ENCODE measurements at regions not wholly inside any gene's neighbourhood (a gene's known extent, or its start where the extent isn't known, plus 50 kb on each side); places are given as distances from the start of the nearest gene placed in this dataset.

DNA sequence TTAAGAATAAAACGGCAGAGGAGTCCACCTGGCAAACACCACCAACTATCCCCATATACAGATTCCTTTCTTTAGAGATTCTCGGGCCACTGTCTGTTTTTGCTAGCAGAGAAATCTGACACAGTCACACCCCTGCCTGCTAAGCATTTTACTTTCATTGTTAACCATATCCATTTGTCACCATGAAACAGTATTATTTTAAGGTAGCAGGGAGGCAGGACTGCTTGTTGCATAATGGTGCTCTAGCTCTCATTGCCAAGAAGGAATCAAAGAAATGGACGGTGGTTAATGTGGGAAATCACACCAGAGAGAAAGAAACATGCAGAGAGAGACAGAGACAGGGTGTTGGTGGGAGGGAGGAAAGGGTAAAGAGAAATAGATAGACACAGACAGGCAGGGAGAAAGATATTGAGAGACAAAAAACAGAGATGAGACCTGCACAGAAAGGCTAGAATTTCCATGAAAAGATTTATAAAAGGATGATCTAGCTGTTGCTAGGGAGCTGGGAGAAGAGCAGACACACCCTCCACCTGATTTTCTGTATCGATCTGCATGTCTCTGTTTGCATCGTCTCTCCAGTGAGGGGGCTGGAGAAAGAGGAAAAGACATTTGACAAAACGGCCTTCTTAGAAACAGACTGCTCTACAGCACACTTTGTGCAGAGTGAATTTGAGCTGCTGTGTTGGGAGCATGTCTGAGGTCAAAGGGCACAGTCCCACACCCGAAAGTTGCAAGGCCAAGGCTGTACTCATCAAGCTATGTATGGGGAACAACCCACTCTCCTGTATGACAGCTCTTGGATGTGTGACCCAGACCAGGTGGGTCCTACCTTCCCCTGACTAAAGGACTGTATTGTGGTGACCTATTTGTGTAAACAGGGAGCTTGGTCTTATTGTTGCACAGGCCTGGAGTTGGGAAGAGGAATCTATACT lies 303.1 kb downstream of the FZD1 start:
- Histone ChIP-seq H3K27ac (ENCODE audit: low read length) (no peak overlapping the region), H3K9me3 (ENCODE audit: low read length) (no peaks in the 10 kb centered on the region), H3K79me2 (ENCODE audit: low read length) (no peaks in the 10 kb centered on the region), H3K4me3 (ENCODE audit: low read length) (no peak overlapping the region), H2AFZ (ENCODE audit: low read length) (no peak overlapping the region), H3K4me2 (ENCODE audit: low read length) (no peak overlapping the region), H3K4me1 (ENCODE audit: insufficient read depth, low read length) (no peaks in the 10 kb centered on the region), H3K36me3 (ENCODE audit: low read depth, low read length) (no peaks in the 10 kb centered on the region), H3K27me3 (ENCODE audit: low read length) (no peaks in the 10 kb centered on the region), H4K20me1 (ENCODE audit: low read length) (no peaks in the 10 kb centered on the region), H3K9ac (ENCODE audit: low read length) (no peak overlapping the region), H3F3A (ENCODE audit: low read length, unreplicated experiment) (no peaks in the 10 kb centered on the region), H3K9me2 (replicated peaks; ENCODE audit: low read length) (no peaks in the 10 kb centered on the region)
- BruUV-seq (replicated peaks): no TSS peak
- POLR2A ChIA-PET (ENCODE audit: unreplicated experiment): interaction anchor here (0.6 kb wide), 1 partner anchor 28 kb away, joined by 3 read pairs; no protein-coding TSS in a partner anchor
- intact Hi-C loops (cut with micrococcal nuclease): no loop called here
- DNase-seq (no peak), ATAC-seq (no peak)
- no peak for TF ChIP-seq EZH2 (IDR thresholded peaks at IDR 0.05; ENCODE audit: low read length, unreplicated experiment)
- CTCF ChIA-PET: interaction anchor here (0.5 kb wide), 1 partner anchor 10 kb away, joined by 3 read pairs; no protein-coding TSS in a partner anchor

DNA sequence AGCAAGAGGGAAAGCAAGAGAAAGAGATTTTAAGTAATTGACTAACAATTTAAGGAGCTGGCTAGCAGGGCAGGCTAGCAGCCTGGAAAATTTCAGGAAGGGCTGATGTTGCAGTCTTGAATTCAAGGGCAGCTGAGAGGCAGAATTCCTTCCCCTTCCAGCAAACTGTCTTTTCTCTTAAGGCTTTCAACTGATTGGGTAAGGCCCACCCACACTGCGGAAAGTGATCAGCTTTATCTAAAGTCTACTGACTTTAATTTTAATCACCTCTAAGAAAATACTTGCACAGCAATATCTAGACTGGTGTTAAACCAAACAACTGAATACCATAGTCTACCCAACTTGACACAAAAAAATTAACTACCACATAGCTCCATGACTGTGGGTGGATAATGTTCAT lies 303.9 kb downstream of the FZD1 start:
- Histone ChIP-seq H3K4me2 (ENCODE audit: low read length) (no peak overlapping the region), H2AFZ (ENCODE audit: low read length) (no peak overlapping the region), H3K9me3 (ENCODE audit: low read length) (no peaks in the 10 kb centered on the region), H3K36me3 (ENCODE audit: low read depth, low read length) (no peaks in the 10 kb centered on the region), H3K27ac (ENCODE audit: low read length) (no peak overlapping the region), H3K79me2 (ENCODE audit: low read length) (no peaks in the 10 kb centered on the region), H3K9ac (ENCODE audit: low read length) (no peak overlapping the region), H3K4me1 (ENCODE audit: insufficient read depth, low read length) (no peaks in the 10 kb centered on the region), H3K4me3 (ENCODE audit: low read length) (no peak overlapping the region), H3F3A (ENCODE audit: low read length, unreplicated experiment) (no peaks in the 10 kb centered on the region), H3K9me2 (replicated peaks; ENCODE audit: low read length) (no peaks in the 10 kb centered on the region), H3K27me3 (ENCODE audit: low read length) (no peaks in the 10 kb centered on the region), H4K20me1 (ENCODE audit: low read length) (no peaks in the 10 kb centered on the region)
- BruUV-seq (replicated peaks): no TSS peak
- ATAC-seq: no peak
- no peak for DNase-seq
- TF ChIP-seq EZH2 (IDR thresholded peaks at IDR 0.05; ENCODE audit: low read length, unreplicated experiment) (no peak), EZH2phosphoT487 (IDR thresholded peaks at IDR 0.05; ENCODE audit: borderline replicate concordance, low read length) (no peak)
- TF ChIP-seq, protein P1, sequence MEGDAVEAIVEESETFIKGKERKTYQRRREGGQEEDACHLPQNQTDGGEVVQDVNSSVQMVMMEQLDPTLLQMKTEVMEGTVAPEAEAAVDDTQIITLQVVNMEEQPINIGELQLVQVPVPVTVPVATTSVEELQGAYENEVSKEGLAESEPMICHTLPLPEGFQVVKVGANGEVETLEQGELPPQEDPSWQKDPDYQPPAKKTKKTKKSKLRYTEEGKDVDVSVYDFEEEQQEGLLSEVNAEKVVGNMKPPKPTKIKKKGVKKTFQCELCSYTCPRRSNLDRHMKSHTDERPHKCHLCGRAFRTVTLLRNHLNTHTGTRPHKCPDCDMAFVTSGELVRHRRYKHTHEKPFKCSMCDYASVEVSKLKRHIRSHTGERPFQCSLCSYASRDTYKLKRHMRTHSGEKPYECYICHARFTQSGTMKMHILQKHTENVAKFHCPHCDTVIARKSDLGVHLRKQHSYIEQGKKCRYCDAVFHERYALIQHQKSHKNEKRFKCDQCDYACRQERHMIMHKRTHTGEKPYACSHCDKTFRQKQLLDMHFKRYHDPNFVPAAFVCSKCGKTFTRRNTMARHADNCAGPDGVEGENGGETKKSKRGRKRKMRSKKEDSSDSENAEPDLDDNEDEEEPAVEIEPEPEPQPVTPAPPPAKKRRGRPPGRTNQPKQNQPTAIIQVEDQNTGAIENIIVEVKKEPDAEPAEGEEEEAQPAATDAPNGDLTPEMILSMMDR (conservative IDR thresholded peaks at IDR 0.05; ENCODE audit: low read depth, low read length): no peak
- intact Hi-C loops (cut with micrococcal nuclease): no loop called here
- ChIA-PET POLR2A (ENCODE audit: unreplicated experiment) (no interaction called here), CTCF (no interaction called here)

DNA sequence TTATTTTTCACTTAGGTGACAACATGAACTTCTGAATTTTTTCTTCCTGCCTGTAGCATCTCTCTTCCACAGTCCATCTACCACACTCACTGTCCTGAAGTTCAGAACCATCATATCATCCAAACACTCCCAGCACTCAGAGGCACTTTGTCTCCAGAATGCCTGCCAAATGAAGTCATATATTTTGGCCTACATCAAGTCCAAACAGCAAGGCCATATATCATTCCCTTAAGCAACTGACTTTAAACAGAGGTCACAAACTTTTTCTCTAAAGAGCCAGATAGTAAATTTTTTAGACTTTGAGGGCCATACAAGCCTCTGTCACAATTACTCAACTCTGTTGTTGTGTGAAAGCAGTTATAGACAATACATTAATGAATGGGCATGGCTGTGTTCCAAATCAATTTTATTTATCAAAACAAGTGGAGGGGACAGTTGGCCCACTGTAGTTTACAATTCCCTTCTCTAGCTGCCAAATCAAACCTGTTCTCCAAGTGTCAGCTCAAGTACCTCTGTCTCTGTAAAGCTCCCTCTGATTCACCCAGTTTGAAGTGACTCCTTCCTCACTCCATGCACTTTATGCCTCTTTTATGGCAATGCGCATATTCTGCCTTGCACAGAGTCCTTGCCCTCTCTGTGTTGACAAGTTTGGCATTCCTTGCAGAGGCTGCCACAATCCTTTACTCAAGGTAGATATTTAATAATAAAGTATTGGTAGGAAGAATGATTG lies 305.7 kb downstream of the FZD1 start:
- H3K79me2 ChIP-seq (ENCODE audit: low read length): no peaks in the 10 kb centered on the region
- H4K20me1 ChIP-seq (ENCODE audit: low read length): no peaks in the 10 kb centered on the region
- H3K27me3 ChIP-seq (ENCODE audit: low read length): no peaks in the 10 kb centered on the region
- H3K36me3 ChIP-seq (ENCODE audit: low read depth, low read length): no peaks in the 10 kb centered on the region
- H3K9ac ChIP-seq (ENCODE audit: low read length): no peak overlapping the region
- ATAC-seq: no peak
- no peaks in the 10 kb centered on the region for H3K4me1 ChIP-seq (ENCODE audit: insufficient read depth, low read length)
- no peak overlapping the region for H3K4me3 ChIP-seq (ENCODE audit: low read length)
- no peak overlapping the region for H3K27ac ChIP-seq (ENCODE audit: low read length)
- no peaks in the 10 kb centered on the region for H3K9me2 ChIP-seq (replicated peaks; ENCODE audit: low read length)
- ChIA-PET CTCF (interaction anchor here (0.6 kb wide), 1 partner anchor 414 kb away, joined by 3 read pairs; no protein-coding TSS in a partner anchor), POLR2A (ENCODE audit: unreplicated experiment) (no interaction called here)
- TF ChIP-seq, protein P1 (conservative IDR thresholded peaks at IDR 0.05; ENCODE audit: low read depth, low read length): no peak
- TF ChIP-seq EZH2 (IDR thresholded peaks at IDR 0.05; ENCODE audit: low read length, unreplicated experiment) (no peak), EZH2phosphoT487 (IDR thresholded peaks at IDR 0.05; ENCODE audit: borderline replicate concordance, low read length) (no peak)
- intact Hi-C loops (cut with micrococcal nuclease): no loop called here
- H2AFZ ChIP-seq (ENCODE audit: low read length): no peak overlapping the region
- no TSS peak for BruUV-seq (replicated peaks)
- H3F3A ChIP-seq (ENCODE audit: low read length, unreplicated experiment): no peaks in the 10 kb centered on the region
- no peaks in the 10 kb centered on the region for H3K9me3 ChIP-seq (ENCODE audit: low read length)
- H3K4me2 ChIP-seq (ENCODE audit: low read length): no peak overlapping the region
- DNase-seq: peak; percentile 5
